NCI-H510A (cell line): ENCODE measurements at regions not wholly inside any gene's neighbourhood (a gene's known extent, or its start where the extent isn't known, plus 50 kb on each side); places are given as distances from the start of the nearest gene placed in this dataset.
A peak's percentile ranks its signal among the peaks of the same experiment; 100 is the strongest.

Source experiments
- DNase-seq: peaks from one replicate; lab custom pipeline; 2025; lab: John Stamatoyannopoulos, UW

GRCh38 chr1:65681096-65681495 is 111.6 kb upstream of the PDE4B start:
- DNase-seq, result no peak

- peak; percentile 17 for DNase-seq
Measured at GRCh38 chr1:65687428-65688214, 105.1 kb upstream of the PDE4B start.

- DNase-seq, result no peak
Measured at GRCh38 chr1:65688215-65688566, 104.5 kb upstream of the PDE4B start.

- DNase-seq, result no peak
Measured at GRCh38 chr1:65688848-65689247, 103.8 kb upstream of the PDE4B start.

GRCh38 chr1:65691152-65691900 is 101.4 kb upstream of the PDE4B start:
- DNase-seq, result no peak

GRCh38 chr1:65691972-65692371 is 100.7 kb upstream of the PDE4B start:
- no peak for DNase-seq

GRCh38 chr1:65694126-65694525 is 98.6 kb upstream of the PDE4B start:
- DNase-seq, result no peak

GRCh38 chr1:65694933-65695332 is 97.8 kb upstream of the PDE4B start:
- DNase-seq, result no peak

- DNase-seq, result no peak
Measured at GRCh38 chr1:65698590-65698989, 94.1 kb upstream of the PDE4B start.

GRCh38 chr1:65703853-65704252 is 88.8 kb upstream of the PDE4B start:
- DNase-seq, result no peak

GRCh38 chr1:65704318-65704717 is 88.4 kb upstream of the PDE4B start:
- DNase-seq, result no peak

GRCh38 chr1:65717815-65718454 is 74.8 kb upstream of the PDE4B start:
- DNase-seq, result no peak

GRCh38 chr1:65719391-65719790 is 73.3 kb upstream of the PDE4B start:
- no peak for DNase-seq

GRCh38 chr1:65722461-65722860 is 70.2 kb upstream of the PDE4B start:
- DNase-seq, result no peak

GRCh38 chr1:65724151-65724550 is 68.5 kb upstream of the PDE4B start:
- no peak for DNase-seq

GRCh38 chr1:65725064-65725463 is 67.6 kb upstream of the PDE4B start:
- no peak for DNase-seq

GRCh38 chr1:65728504-65728903 is 64.2 kb upstream of the PDE4B start:
- DNase-seq, result no peak

GRCh38 chr1:65729259-65729658 is 63.4 kb upstream of the PDE4B start:
- no peak for DNase-seq

GRCh38 chr1:65734979-65735378 is 57.7 kb upstream of the PDE4B start:
- no peak for DNase-seq

- DNase-seq, result no peak
Measured at GRCh38 chr1:65741993-65742392, 50.7 kb upstream of the PDE4B start.
